Fibroblast of skin of left biceps (primary cell): ENCODE measurements at regions not wholly inside any gene's neighbourhood (a gene's known extent, or its start where the extent isn't known, plus 50 kb on each side); places are given as distances from the start of the nearest gene placed in this dataset.
"Not testable (repeated sequence)": the region's sequence is repeated elsewhere in the genome, so short reads cannot be mapped to it uniquely, and the experiment has no call there.

Source experiments
- DNase-seq, 2 experiments: peaks; one replicate each; pipeline ENCODE4 v3.0.0-alpha.2; 2013; ENCODE audit warnings: low read depth in 2 of 2

DNA sequence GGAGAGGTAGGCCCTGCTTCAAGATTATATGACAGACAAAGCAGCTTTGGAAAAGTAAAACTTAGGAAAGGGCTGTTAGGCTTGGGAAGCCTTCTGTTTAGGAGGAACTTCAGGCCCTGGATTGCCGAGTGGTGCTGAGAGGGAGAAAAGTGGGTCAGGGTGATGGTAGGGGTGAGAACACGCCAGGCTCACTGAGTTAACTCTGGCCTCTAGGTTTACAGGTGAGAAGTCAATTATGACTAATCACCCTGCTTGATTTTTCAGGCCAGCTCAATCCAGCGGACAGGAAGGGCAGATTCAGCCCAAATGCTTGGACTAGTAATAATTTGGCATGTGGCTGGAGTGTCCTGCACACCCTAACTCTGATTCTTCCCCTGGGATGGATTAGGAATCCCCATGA is 365.1 kb upstream of the LMCD1 start:
- no peak for DNase-seq

DNA sequence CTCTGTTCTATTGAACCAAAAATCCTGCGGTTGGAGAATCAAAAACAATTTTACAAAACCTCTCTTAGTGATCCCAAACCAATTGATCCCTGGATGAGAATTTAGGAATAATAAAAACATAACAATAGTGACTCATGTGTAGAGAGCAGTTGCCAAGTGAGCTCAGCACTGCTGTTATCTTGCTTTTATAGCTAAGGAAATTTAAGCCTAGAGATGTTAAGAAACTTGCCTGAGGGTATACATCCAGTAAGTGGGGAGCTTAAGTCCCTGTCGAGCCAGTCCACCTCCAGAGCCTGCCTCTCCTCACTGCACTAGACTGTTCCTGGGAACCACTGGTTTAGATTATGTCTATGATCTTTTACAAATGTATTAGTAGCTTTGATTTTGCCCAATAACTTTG is 358.4 kb upstream of the LMCD1 start:
- DNase-seq, result no peak

DNA sequence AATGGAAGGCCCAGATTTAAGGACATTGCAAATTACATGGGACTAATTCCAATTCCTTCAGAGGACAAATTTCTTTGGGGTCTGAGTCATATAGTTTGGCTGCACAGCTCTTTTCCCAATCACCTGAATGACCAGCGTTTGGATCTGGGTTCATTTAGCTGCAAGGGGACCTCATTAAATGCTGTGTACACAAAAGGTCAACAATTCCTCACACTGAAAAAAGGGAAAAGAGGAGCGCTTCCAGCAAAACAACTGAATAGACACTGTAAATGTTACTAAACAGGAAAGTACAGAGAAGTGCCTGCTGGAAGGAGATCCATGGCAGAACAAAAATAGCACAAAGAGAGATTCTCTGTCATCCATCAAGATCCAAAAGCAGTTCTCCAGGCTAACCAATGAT is 356.0 kb upstream of the LMCD1 start:
- no peak for DNase-seq

DNA sequence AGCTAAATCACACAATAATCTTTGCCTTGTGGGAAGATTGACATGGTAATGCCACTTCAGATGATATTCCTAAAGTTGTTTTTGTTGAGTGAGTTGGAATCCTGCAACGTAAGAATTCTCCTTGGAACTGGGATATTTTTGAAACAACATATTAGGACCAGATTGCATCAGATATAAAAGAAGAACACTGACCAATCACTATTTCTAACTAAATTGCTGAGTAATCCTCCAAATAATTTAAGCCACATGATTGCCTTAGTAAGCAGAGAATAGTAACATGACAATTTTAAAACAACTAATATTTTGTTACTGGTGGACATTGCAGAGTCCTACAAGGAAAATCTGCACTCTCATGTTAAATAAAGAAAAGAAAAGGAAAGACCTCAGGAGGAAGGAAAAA is 353.9 kb upstream of the LMCD1 start:
- peak; percentile 55 to 68 for DNase-seq

GRCh38 chr3:8152821-8153418 is 348.7 kb upstream of the LMCD1 start:
- DNase-seq, result no peak

GRCh38 chr3:8153800-8154199 is 347.8 kb upstream of the LMCD1 start:
- no peak for DNase-seq

DNA sequence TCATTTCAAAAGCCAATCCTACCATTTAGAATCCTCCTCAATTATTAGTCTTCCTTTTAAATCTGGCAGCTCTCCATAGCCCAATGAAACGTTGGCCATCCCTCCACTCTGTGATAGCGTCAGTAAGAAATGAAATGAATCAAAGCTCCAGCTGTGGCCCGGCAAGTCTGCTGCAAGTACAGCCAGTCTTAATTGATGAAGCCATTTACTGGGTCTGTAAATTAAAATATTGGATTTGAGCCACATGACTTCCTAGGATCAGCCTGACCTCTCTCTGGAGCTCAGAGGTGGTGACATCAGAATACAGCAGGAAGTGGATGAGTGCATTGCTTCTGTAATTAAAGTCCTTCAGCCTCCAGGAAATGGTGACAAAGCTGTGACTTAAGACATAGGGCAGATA is 347.0 kb upstream of the LMCD1 start:
- no peak for DNase-seq

GRCh38 chr3:8156138-8156537 is 345.5 kb upstream of the LMCD1 start:
- no peak for DNase-seq

DNA sequence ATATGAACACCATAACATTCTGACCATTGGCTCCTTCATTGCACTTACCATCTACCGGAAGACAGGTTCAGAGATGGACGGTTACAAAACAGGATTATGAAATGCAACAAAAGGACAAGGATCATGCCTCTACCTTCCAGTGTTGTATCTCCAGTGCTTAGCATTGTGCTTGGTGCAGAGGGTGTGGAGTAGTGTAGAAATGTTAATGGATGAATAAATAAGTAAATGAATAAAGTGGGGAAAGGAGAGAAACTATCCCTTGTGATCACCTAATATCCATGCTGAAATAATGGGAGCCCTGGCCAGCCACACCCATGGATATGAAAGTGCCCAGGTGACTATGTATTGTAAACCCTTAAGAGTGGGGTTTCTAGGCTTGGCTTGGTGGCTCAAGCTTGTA is 344.8 kb upstream of the LMCD1 start:
- DNase-seq, result no peak

GRCh38 chr3:8157640-8158039 is 344.0 kb upstream of the LMCD1 start:
- DNase-seq, result no peak

- DNase-seq, result no peak
These were observed 337.5 kb upstream of the LMCD1 start for GRCh38 chr3:8164145-8164544.

GRCh38 chr3:8166014-8166413 is 335.6 kb upstream of the LMCD1 start:
- DNase-seq, result no peak

DNA sequence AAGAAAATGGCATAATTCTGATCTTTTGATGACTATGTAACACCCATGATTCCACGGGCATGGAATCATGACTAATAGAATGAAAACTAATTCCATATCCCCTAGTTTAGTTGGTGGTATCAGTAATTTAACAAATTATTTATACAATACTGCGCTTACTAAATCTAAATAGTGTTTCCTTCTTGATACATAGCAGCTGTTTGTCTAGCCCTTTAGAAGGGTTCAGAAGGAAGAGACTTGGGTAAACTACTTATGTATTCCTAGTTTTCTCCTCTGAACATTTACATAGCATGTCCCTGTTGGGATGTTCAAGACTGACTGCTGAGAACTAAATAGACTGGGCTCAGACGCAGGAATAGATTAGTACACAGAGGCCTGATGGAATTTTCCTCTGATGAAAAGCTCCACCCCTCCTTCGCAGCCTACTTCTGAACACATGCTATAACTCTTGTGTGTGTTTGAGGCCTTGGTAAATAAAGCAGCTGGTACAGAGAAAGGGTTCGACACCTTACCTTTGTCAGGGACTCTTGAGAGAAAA is 330.6 kb upstream of the LMCD1 start:
- DNase-seq, result no peak

DNA sequence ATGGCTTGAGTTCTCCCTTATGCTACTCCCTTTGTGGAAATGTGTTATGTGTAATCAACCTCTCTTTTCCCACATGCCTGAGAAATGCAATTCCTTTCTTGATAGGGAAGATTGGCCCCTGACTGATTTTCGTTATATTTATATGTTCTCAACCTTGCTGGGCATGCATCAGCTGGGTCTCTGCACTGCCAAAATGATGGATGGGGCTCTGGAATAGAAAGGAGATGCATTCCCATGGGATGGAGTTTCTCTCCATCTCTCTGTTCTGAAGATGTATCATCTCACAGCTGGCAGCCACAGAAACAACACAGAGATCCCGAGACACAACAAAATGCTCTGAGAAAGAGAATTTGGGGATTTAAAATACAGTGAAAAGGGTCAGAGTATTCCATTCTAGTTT is 327.7 kb upstream of the LMCD1 start:
- no peak for DNase-seq

- not testable (repeated sequence) for DNase-seq
These were observed 324.7 kb upstream of the LMCD1 start for GRCh38 chr3:8176759-8177483.

GRCh38 chr3:8178516-8178915 is 323.1 kb upstream of the LMCD1 start:
- DNase-seq, result not testable (repeated sequence)

DNA sequence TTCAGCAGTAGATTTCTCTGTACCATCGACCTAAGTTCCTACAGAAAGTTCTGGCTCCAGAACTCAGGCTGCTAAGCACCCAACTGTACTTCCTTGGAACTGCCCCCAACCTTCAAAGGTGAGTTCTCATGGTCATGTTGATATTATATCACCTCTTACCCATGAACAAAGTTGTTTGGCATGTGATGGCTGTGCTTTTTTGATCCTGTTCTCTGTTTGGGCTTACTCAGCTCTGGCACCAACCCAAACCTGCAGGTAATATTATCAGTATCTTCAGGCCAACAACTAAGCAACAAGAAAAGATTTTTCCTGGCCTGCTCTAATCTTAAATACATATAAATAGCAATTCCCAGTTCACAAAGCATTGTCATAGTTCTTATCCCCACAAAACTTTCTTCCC is 318.7 kb upstream of the LMCD1 start:
- DNase-seq, result no peak

GRCh38 chr3:8183627-8184026 is 318.0 kb upstream of the LMCD1 start:
- no peak for DNase-seq

DNA sequence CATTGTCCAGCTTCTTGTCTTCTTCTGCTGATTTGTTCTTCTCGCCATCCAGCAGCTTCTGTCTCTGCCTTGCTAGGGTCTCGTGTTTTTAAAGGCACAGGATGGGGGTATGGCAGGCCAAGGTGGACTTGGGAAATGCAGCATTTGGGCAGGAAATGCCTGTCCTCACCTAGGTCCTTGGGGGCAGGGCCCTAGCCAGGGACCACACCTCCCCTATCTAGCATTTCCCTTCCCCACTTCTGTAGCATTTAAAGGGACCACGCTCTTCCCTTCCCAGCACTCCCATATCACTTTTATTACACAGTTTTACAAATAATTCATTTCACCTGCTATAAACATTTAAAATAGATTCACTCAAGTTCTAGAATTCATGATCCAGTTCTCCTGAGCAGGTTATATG is 315.4 kb upstream of the LMCD1 start:
- no peak for DNase-seq

DNA sequence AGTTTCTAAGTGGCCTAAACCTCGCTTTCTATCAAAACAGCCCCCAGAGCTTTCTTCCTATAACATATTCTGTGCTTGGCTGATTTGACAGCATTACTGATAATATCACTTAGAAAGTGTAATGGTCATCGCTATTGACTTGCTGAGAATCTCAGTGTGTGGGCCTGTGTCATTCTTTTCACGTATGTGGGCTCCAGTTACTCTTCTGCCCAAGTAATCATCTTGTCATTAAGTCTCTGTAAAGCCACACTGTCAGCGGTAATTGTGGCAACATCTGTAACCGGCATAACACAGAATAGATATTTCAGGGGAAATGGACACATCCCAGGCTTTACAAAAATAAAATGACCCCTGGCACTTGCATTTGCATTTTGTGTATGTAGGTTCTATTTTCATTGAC is 313.6 kb upstream of the LMCD1 start:
- no peak for DNase-seq

GRCh38 chr3:8189051-8189450 is 312.6 kb upstream of the LMCD1 start:
- no peak for DNase-seq

GRCh38 chr3:8191406-8191805 is 310.2 kb upstream of the LMCD1 start:
- DNase-seq, result no peak

- DNase-seq, result no peak
These were observed 304.2 kb upstream of the LMCD1 start for GRCh38 chr3:8197384-8197783.

- no peak for DNase-seq
These were observed 303.0 kb upstream of the LMCD1 start for GRCh38 chr3:8198605-8199004.
